Heart left ventricle (tissue), 13 donors: ENCODE measurements at regions not wholly inside any gene's neighbourhood (a gene's known extent, or its start where the extent isn't known, plus 50 kb on each side); places are given as distances from the start of the nearest gene placed in this dataset.

Source experiments
- CTCF ChIP-seq, 12 donors: fragments of 200-600 bp; sonication (generic) in 4 of 12; IDR thresholded peaks; one replicate each; pipeline versions ENCODE4 v1.5.0 to v1.8.0; 2018 to 2022; ENCODE audit warnings: antibody characterized with exemption in 12 of 12, mild to moderate bottlenecking in 5 of 12
- POLR2A ChIP-seq, 2 donors: fragments of 450-650 bp; IDR thresholded peaks; one replicate each; pipeline ENCODE4 v1.6.1; 2017; ENCODE audit warnings: antibody characterized with exemption in 2 of 2, mild to moderate bottlenecking in 2 of 2, moderate library complexity in 2 of 2
- donor health status: ischemic (EF 13 %, LVEDD 7.1; RV severe dilation, severe dysfunction).
- donor health status: DM: no; HTN: yes; CAD: no.
- donor health status: DM: no; HTN: no; CAD: no.
- donor health status: ischemic (EF 25% LVEDD 6.9; RV normal size, moderate dysfunction).
- donor health status: ischemic (EF 25% LVEDD 5.7; RV mildly dilated, moderate dysfunction).
- donor health status: ischemic (EF 35%, LVEDD 5.7; RV mildly dilated, moderate dysfunction).
- donor health status: nonischemic (EF 11% LVEDD 7.7; RV severe dilation, severe dysfunction).
- donor health status: DM: yes; HTN: yes; CAD: no.
- donor health status: PGD.
- donor health status: ischemic (EF 29% LVEDD 5.4; RV normal size, mild dysfunction).
- donor health status: nonischemic (EF 23%, LVEDD 6.1; RV moderate dilation, normal function).

GRCh38 chr2:138433995-138434951 lies 67.3 kb upstream of the SPOPL start:
- TF ChIP-seq CTCF (IDR thresholded peaks at IDR 0.05) (no peak), POLR2A (IDR thresholded peaks at IDR 0.05) (no peak)
